NCI-H187 treated with DMSO at 0.1 percent for 48 hours (cell line): ENCODE measurements at regions not wholly inside any gene's neighbourhood (a gene's known extent, or its start where the extent isn't known, plus 50 kb on each side); places are given as distances from the start of the nearest gene placed in this dataset.

Experiments used
- DNase-seq: peaks from one replicate; lab custom pipeline; 2025; lab: John Stamatoyannopoulos, UW

DNA sequence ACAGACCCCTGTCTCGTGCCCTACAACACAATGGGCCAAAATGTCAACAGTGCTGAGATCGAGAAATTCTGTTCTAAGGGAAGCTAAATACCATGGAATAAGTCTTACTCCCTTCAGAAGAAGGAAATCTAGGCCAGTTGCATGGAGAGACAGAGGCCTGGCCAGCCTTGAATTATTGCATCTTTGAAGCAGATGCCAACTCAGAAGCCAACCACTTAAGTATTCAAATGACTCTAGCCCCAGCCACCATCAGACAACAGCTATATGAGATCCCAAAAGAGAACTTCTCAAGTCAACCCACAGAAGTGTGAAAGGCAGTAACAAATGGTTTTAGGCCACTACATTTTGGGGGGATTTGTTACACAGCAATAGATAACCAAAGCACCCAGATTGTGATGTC lies 180.1 kb downstream of the ACTL7B start:
- DNase-seq: no peak

DNA sequence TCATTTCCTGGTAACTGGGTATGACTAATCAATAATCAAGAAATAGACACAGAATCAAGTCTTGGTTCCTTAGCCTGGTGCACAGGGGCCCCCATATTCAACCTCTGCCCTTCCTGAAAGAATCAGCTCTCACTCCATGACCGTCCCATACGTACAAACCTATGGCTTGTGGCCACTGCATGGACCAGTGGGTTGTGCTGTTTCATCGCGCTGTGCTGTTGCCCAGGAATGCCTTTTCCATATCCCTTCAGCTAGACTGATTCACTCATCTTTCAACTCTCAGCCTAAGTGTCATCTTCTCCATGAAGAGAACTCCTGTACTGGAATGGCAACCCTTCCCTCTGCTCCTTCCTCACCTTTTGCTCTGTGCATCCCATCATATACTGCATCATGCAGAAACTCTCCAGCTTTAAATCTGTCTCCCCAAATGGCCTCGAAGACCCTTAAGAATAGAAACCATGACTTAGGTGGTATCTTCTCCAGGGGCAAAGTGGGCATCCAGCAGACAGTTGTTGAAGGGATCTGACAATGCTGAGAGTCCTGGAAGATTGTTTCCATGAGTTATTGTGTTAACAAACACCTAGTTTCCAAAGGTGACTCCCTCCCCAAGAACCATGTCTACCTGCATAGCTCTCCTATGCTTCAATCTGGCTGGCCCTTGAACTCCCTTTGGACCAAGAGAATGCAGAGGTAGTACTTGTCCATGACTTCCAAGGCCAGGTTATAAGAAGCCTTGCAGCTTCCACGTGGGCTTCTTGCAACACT lies 180.8 kb downstream of the ACTL7B start:
- no peak for DNase-seq

DNA sequence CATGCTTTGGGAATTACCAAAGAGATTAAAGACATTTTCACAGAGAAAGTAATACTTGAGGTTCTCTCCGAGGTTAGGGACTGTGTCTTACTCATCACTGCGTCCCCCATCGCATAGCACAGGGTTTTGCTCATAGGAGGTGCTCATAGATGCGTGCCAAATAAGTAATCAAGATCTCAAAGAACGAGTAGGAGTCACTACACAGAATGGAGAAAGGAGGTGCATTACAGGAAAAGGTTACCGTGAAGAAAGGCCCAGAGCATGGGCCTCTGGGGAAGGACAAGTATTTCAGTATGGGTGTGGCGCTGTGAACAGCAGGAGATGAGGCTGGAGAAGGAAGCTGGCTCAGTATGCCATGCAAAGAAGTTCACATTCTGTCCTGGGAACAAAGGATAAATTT lies 182.4 kb downstream of the ACTL7B start:
- no peak for DNase-seq

DNA sequence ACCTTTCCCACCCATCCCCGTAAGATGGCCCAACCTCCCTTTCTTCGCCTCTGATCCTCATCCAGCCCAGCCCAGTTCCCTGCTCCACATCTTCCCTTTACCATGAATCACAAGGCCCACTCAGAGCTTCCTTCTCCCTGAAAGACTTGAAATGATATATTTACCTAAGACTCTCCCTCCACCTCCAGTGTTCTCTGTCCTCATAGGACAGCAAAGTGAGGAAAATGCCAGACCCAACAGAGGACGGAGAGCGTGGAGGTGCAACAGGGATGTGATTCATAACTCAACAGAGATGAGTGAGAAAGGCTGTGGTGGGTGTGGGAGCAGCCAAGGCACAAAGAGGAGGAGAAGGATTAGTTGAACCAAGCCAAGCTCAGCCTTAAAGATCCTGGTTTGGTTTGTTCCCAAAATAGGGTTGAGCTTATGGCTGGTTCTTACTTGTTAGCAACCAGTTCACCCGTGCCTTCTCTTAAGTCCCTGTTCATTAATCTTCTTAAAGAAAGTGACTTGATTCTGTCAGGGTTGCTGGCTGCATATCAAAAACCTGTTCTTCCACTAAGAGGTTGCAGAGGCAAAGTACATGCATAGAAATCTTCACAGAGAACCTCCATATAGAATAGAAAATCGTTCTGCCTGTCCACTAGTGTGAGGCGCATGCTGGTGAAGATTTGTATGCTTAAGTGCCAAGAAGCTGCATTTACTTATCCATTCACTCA lies 183.2 kb downstream of the ACTL7B start:
- DNase-seq: no peak

DNA sequence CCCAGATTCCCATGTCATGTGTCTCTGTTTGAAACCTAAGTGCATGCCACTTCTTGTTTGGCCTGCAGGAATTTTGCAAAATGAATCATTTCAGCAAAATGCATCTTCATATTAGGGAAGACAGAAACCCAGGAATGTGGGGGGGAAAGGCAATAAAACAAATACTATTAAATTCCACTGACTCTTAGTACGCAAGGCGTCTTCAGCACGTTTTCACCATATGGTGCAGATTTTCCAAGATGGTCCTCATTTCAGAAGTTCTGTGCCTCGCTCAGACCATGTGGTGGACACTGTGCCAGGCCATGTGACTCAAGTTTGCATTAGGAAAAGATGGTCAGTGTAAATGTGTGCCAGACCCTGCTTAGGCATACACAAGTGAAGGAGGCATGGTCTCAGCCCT lies 184.0 kb downstream of the ACTL7B start:
- DNase-seq: no peak

DNA sequence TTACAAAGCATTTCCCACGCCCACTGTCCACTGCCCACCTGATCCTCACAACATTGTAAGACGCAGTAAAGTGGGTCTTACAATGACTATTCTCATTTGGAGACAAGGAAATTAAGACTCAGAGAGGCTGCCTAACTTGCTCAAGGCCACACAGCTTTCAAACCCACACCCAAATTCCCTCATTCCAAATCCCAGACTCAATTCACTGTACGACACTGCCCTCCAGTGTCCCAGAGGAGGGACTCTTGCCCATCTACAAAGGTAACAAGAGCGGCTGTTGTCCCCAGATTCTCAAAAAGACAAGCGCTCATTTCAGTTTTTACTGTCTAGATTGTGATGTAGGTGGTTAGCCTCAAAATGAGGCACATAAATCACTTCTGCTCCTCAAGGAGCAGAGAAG lies 184.6 kb downstream of the ACTL7B start:
- DNase-seq: no peak

DNA sequence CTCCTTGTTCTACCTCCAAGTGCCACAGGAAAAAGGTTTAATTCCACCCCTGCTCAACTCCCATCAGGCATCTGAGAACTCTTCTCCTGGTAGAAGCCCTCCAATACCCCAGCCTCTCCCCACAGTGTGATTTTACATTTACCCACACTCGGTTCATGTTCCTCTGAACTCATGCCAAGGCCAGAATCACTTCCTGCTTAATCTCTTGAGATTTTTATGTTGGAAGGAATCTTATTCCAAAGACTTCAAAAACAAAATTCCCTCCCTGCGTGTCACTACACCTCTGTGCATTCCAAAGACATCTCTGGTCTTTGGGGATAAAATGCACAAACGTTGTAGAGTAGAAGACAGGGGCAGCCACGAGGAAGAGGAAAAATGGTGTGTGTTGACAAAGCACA lies 186.8 kb downstream of the ACTL7B start:
- DNase-seq: no peak

DNA sequence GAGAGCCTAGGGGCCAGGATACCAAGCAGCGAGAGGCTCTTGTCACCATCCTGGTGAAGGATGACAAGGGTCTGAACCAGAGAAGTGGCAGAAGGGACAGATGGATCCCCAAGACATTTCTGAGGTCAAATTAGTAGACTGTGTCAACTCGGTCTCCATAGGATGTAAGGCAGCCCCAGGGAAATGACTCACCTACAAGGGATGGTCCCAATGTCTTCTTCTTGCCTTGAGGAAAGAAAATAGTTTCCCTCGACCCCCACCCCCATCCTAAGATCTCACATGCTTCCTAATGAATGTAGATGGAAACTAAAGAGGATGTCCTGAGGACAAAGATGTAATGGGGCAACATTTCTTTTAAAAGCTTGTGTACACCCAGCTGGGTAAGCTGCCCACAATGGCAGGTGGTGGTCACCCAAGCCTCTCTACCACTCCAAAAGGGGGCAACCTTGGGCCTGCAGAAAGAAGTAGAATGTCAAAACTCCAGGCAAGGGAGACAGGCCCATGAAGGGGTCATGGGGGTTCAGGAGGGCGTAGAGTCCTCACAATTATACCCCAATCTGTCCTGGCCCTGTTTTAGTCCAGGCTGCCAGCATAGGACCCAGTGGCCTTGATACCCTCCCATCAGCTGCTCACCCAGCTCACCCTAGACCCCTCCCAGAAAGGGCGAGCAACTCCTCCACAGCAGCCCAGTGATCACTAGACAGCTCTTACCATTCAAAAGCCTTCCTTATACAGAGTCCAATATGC lies 187.4 kb downstream of the ACTL7B start:
- no peak for DNase-seq

DNA sequence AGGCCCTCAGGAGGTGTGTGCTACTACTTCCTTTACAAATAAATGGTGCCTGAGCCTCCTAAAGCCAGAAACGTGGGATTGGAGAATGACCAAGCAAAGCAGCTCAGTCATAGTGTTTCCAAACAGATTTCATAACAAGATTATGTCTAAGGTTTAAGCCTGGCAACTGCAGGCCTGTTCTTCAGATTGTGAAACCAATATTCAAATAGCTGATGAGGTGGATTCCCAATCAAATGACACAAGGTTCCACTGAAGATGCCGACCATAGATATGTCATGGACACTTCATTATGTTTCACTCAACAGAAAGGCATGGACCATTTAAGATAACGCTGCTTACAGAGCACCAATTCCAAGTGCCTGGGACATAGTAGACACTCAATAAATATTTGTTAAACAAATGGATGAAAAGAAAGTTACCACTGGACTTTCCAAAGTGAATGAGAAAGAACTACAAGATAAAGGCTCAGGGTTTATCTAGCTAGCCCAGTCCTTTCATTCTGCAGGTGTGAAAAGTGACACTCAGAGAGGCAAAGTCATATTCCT lies 189.5 kb downstream of the ACTL7B start:
- no peak for DNase-seq

DNA sequence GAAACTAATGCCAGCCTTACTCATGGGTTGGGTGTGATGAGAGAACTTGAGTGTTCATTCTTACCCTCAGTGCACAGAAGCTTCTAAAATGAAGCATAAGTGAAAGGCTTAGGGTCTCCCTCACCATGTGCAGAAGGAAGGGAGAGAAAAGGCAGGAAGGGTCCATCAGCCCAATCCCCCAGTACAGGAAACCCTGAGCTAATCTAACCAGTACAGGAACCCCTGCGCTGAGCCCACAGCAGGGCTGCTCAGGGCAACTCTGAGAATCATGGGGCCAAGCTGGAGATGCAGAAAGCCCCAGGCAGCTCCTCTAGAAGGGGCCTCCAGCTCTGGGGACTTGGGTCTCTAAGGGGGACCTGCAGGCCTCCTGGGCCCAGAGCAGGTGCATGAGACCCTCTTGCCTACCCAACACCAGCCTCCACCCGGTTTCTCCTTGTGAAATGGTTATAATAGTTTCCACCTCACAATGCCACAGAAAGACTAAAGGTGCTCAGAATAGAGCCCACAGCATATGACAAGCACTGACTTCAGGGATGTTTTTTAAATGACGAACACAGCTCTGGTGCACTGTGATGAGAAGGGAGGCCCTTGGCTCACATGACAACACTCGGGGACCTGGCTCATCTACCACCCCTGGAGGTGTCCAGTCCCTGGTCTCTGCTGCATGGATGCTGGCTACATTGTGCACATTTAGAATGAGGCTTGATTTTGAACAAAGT lies 190.1 kb downstream of the ACTL7B start:
- DNase-seq: no peak

DNA sequence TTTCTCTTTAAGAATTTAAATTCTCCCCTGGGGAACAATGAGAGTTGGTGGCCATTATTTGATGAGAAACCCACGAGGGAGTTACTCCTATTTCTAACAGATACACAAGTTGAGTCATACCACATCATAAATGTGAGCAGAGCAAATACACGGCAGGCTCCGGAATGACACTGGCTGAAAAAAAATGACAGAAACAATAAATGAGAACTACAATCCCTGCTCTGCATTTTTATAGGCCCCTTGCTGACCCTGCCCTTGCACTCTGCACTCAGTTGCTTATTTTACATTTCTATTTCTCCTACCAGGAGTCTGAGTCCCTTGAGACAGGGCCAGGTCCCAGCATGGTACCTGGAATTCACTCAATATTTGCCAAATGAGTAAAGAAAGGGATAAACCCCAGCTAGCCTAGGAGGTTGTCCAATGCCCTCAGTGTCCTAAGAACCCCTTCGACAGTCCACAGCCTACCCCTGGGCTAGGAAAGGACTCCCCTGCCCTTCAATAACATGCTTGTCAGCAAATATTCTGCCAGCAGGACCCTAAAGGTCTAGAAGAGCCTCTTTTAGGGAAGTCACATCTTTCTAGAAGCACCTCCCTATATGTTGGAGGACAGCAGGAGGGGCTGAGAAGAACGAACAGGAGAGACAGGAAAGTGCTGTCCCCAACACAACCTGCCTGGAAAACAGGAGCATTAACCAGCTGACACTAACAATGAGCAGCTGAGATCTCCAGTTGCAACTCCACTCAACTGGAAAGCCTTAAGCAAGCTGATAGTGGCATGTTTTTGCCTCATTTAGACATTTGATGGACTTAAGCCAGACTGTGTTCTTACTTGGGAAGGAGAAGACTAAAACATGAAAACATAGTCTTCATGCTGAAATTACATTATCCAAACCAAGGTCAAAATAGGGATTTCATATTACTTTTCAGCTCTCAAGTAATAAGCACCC lies 191.2 kb downstream of the ACTL7B start:
- DNase-seq: no peak

DNA sequence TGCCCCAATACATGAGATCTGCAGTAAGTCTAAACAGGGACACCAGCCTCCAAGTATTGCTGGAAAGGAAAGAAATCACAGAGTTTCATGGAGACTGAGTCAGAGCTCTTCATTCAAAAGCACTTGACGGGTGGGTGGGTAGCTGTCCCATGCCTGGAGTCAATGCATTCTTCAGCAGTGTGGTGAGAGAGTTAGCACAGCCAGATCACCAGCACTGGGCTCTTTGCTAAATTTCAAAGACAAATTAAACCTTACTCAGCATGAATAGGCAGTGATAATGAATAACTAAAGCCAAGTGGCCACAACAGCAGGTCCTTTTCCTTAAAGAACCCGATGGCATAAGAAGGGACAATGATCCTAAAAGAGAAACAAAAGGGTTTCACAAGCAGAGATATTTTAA lies 192.4 kb downstream of the ACTL7B start:
- DNase-seq: no peak

DNA sequence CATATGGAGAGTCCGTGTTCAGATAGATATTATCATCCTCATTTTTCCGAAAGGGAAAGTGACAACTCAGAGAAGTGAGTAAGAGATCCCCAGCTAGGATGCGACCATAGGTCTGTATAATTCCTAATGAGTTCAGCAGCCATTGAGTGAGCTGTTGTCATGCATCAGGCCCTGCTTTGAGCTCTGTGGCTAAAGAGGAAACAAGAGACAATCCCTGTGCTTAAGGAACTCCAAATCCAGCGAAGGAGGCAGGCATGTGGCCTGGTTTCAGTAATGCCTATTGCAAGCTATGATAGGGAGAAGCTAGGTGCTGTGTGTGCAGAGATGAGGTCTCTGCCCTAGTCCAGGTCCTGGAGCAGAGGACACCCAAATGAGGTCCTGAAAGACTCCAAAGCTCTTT lies 192.8 kb downstream of the ACTL7B start:
- DNase-seq: no peak

DNA sequence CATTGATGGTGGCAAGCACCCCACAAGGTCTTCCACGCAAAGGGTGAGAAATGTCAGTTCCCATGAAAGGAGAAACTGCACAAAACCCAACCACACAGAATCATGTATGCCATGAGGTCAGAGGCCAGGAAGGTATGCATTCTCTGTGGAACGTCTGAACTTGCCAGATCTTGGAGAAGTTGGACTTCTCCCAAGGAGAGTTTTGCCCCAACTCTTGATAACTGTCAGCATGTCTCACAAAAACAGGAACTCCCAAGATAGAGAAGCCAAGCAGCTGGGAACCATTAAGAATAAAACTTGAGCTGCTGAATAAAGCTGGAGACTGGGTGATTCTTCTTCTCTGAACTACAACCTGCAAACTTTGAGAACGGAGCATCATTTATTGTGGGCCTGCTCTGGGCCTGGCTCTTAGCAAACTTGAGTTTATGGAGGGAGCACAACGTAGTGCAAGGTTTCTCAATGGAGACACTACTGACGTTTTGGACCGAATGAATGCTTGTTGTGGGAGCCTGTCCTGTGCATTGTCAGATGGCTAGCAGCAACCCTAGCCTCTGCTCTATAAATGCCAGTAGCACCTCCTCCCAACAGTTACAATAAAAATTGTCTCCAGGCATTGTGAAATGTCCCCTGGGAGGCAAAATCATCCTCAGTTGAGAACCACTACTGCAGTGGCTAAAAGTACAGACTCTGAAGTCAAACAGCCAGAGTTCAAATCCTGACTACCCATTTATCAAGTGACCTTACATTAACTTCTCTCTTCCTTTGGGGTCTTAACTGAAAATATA lies 193.5 kb downstream of the ACTL7B start:
- DNase-seq: no peak

DNA sequence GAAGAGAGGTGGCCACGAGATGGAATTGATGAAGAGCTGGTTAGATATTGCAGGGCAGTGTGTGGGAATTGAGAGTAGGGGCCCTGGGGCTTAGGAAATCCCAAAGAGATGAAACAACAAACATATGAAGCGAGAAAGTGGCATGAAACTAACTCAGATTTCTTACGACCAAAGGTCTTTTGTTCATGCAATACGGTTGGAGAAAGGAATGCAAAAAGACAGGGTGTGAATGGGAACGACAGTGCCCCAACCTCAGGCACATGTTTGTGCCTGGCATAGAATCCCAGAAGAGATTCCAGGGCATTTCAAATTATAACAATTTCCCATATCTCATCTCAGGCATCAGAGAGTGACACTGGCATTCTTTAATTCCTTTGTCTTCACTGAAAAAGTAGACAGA lies 199.2 kb downstream of the ACTL7B start:
- DNase-seq: no peak

DNA sequence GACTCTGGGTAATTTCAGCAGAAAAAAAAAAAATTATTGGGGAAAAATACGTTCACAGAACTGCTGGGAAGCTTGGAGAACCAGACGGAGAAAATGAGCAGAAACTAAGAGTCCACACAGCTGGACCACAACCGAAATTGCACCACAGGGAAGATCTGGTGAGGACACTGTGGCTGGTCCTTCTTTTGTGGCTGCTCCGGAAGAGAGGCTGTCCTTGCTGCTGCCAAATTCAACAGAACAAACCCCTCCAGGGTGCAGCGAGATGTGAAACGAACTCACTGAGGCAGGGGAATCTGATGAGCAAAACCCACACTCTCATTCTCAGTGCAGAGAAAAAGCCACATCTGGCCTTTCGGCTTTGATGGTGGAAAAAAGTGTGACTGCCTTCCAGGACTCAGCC lies 200.0 kb downstream of the ACTL7B start:
- no peak for DNase-seq

DNA sequence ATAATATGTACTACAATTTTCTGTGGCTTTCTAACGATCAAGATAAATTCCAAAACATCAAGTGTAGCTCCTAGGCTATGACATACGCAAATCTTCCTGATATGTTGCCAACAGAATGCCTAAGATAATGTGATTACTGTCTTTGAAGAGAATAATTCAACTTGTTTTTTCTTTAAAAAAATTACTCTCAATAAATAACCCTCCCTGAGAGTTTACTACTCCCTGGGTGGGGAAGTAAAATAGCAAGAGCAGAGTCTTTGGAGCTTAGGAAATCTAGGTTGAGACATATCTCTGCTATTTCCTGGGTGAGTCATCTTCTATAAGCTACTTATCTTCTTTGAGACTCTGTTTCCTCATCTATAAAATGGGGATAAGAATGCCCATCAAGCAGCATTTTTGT lies 201.2 kb downstream of the ACTL7B start:
- DNase-seq: no peak

DNA sequence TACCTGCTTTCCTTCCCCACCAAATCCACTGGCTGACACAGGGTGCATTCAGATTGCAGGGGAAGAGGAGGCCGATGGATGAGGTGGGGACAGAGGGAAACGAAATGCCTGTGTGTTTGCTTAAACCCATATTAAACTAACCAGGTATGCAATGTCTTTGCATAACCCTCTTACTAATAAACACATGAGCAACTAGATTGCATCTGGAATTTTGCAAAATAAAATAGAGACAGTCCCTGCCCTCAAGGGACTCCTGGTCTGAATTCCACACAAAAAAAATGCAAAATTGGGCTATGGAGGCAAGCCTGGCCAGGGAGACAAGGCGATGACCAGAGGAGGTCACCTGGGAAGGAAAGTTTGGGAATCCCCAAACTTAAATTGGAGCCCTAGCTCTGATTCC lies 202.9 kb downstream of the ACTL7B start:
- DNase-seq: no peak

DNA sequence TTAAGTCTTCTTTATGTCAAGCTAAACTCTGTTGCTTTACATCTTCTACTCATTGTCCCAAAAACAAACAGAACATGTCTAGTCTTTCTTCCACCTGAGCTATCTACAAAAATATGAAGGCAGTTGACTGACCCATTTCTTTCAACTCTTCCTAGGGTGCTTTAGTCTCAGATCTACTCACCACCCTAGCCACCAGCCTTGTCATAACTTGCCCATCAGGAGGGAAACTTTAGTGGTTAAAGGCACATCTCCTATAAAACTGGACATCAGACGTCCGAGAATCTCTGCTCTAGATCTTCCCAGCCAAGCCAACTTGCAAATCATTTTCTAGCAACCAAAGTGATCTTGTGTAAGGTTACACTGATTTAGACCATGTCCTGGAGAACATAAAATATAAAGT lies 205.0 kb downstream of the ACTL7B start:
- no peak for DNase-seq

DNA sequence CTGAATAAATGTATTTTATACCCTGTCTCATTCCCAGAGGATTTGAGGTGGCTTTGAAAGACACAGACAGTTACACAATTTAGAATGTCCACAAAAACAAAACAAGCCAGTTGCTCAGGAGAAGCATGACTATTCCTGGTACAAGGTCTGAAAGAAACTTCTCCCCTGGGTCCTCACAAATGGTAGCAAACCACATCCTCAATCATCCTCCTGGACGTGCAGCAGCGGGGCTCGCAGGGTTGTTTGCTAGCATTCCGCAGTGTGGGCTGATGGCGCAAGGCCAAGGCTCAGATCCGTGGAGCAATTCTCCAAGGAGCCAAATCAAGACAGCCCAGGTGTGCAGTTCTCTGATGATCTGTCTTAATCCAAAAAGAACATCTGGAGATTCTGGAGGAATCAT lies 210.3 kb downstream of the ACTL7B start:
- no peak for DNase-seq
